HG03095 (cell line): ENCODE measurements at regions not wholly inside any gene's neighbourhood (a gene's known extent, or its start where the extent isn't known, plus 50 kb on each side); places are given as distances from the start of the nearest gene placed in this dataset.
"Not testable (repeated sequence)": the region's sequence is repeated elsewhere in the genome, so short reads cannot be mapped to it uniquely, and the experiment has no call there.

ENCODE experiments used
- ATAC-seq: cut with Tn5 transposase; IDR thresholded peaks from one replicate; pipeline ENCODE4 v1.9.1; 2021; ENCODE audit warnings: moderate library complexity; ENCODE audit not compliant: unreplicated experiment

DNA sequence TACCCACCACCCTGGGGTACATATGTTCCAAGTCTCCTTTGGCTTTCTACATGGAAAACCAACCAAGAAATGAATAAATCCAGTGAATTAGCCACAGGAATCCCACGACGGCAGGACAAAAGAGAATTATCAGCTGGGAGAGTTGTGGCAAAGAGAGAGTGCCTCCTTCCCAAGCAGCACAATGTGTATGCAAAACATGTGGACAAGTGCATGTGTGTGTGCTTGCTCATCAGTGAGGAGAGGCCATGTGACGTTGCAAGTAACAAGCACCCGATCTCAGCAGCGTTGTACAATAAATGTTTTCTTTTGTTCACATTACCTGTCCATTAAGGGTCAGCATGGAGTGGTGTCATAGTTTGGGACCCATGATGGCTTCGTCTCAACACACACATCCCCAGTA lies 50.0 kb upstream of the EMX2 start:
- ATAC-seq = no peak

DNA sequence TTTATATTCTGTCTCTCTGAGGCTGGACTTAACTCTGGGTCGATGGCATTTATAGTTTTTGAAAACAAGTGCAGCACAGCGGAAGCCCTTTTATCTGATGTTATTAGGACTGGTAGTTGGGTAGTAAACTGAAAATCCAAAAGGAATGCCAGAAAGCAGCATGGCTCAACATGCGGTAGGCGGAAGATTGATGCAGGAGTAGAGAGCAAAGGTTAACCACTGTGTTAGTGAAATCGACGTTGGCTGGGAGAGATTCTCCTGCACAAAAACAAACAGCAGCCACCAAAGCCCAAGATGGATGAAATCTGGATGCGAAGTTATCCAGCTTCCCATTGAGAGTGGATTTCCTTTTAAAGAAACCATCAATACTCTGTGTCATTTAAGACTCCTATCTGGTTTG lies 54.5 kb upstream of the EMX2 start:
- no peak for ATAC-seq

DNA sequence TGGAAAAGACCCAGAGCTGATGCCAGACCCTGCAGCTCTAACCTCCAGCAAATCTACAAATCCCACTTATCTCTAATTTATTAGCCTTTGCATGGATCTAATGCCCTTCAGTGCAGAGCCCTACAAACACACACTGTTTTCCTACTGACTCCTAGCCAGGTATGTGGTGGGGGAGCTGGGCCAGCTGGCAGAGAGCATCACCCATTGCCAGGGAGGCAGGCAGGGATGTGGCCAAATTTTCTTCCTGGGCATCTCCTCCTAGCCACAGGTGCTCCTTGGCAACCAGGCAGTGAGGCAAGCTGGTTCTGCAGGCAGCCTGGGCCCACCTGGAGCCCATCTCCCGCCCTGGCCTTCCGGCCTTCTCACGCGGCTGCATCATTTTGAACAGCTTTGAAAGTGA lies 55.9 kb upstream of the EMX2 start:
- no peak for ATAC-seq

DNA sequence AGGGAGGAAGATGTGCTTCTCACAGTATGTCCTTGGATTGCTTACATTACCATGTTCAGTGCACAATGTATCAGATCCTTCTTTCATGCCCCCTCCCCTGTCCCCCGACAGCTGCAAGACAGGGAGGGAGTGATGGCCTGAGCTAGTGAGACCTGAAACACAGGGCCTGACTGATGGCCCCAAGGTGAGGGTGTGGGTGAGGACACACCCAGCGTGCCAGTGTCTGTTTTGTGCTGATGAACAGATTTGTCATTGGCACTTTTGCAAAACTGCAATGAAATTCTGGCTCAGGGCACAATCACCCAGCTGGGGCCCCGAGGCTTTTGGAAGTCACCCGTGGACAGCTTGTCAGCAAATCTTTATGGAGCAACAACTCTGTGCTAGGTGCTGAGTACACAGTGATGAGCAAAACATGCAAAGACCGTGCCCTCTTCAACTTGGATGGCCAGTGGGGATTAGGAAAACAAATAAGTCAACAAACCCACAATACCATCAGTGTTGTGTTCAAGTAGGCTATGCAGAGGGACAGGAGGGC lies 59.4 kb upstream of the EMX2 start:
- ATAC-seq = no peak

DNA sequence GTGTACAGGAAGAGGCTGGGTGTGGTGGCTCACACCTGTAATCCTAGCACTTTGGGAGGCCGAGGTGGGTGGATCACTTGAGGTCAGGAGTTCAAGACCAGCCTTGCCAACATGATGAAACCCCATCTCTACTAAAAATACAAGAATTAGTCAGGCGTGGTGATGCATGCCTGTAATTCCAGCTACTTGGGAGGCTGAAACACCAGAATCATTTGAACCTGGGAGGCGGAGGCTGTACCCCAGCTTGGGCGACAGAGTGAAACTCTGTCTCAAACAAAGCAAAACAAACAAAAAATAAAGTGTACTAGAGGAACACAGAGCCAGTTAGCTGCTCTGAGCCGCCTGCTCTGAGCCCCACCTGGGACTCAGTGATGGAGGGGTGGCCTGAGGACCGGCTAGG lies 61.5 kb upstream of the EMX2 start:
- ATAC-seq = not testable (repeated sequence)

DNA sequence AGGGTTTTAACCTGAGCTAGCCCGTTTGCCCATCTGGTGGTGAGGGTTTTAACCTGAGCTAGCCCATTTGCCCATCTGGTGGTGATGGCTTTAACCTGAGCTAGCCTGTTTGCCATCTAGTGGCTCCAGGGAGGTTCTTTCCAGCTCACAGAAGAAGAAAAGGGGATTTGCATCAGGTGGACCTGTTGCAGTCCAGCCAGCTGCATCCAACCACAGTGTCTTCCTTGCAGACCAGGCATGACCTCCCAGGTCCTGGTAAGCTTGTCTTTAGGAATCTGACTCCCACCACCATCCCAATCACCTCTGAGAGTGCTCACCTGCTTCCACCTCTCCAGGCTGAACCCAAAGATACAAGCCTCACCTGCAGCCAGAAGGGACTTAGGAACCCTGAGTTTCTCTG lies 62.4 kb upstream of the EMX2 start:
- no peak for ATAC-seq

DNA sequence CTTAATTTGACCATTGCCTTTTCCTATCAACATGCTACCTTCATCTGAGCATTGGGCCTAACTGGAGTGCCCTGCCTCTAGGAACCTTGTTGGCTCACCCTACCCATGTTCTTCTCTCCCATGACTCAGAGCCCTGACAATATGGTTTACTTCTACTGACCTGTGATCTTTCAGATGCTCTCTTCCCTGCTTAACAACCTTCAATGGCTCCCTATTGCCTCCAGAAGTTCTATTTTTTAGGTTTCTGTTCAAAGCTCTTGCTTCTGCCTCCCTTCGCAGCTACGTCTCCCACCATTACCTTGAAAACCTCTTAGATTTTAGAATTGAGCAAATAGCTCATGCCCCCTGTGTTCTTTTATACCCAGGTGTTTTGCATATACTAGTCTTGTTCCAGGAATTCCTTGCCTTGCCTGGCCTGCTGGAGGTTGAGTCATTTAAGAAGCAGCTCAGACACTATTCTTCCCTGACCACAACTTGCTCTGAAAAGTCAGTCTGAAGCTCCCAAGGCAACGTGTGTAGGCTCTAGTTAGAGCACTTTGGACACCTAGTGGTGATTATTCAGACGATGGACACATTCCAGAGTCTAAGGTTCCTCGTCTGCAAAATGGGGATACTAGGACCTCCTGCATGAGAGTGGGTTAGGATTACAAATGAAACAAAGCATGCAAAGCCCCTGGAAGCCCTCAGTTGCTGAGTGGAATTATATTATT lies 64.4 kb upstream of the EMX2 start:
- no peak for ATAC-seq

DNA sequence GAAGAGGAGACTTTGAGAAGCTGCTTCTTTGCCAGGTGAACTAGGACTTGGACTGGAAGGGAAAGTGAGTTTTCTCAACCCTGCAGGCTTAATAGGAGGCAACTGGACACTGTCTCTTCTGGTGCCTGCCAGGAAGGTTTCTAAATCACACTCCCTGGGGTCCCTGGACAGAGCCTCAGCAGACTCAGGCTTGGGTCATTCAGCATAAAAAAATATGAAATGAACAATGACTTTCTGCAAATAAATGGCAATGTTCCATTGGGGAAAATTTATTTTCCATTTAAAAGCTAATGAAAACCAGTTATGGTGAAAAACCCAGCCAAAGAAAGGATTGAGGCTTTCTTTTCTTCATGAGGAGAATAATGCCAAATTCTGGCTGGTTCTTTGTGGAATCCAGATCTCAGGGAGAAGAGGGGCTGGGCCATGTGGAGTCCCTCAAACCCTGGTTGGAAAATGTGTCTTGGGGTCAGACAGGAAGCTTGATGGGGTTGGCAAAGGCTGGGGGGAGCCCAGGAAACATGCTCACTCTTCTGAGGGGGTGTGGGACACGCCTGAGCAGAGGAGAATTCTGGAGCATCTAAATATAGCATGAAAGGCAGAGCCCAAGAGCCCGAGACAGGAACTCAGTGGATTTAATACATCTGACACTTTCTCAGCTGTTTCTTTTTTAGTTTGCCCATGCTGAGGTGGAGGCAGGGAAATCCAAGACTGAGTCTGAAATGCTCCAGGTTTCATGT lies 65.2 kb upstream of the EMX2 start:
- no peak for ATAC-seq

DNA sequence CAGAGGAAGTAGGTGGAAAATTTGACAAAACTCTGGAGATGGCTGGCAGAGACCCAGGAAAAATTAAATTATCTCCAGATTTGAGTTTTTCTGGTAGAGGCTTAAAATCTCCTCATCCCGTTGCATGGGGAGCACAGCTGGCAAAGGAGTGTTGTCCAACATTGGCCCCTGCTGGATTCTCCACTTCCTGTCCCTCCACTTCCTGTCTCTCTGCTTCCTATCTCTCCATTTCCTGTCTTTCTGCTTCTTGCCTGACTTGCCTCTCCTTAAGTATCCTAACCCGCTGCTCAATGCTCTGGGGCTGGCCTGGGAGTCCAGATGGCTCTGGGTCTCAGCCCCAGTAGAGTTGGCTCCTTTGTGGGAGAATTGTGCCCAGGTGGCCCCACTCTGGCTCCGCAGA lies 65.8 kb upstream of the EMX2 start:
- ATAC-seq = no peak

DNA sequence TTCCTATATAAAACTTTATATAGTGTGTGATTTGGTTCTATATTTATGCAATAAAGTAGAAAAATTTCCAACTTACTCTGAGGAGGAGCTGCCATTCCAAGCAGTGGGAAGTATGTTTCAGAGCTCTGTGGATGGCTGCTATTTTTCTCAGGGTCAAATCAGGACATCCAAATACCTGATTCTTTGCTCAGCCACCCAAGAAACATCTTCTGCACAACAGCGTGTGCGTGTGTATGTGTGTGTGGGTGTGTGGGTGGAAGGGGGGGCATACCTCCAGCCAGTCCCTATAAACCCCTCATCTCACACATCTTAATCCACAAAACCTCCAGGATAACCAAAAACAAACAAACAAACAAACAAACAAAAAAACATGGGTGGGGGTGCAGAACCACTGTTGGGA lies 66.3 kb upstream of the EMX2 start:
- ATAC-seq = no peak

DNA sequence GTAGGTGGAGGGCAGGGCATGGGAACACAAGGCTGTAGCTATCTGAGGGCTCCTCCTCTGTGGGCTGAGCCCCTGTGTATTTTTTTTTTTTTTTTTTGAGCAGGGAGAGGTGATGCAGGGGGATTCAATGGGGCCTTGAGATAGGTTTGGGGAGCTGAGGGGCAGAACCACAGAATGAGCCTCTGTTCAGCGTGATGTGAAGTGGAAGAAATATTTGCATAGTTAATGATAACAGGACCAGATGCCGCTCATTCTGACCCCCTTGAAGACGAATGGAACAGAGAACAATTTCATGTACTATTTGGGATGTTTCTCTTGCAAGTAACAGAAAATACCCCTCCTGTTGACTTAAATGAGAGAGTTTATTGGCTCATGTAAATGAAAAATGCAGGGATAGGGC lies 69.7 kb upstream of the EMX2 start:
- peak; percentile 64 for ATAC-seq

DNA sequence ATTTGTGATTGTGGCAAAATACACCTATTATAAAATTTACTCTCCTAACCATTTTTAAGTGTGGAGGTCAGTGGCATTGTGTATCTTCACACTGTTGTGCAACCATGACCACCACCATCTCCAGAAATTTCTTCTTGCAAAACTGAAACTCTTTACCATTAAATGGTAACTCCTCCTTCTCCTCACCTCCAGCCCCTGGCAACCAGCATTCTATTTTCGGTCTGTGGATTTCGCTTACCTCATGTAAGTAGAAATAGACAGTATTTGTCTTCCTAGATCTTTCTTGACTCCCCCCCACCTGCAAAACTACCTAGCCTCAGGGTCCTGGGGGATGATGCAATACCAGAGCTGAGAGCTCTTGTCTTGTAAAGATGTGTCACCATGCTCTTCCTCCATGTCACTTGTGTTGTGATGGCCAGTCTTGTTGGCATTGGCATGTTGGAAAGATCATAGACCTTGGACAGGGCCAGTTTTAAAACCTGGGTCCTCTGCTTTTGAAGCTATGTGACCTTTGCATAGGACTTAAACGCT lies 71.1 kb upstream of the EMX2 start:
- ATAC-seq = no peak

DNA sequence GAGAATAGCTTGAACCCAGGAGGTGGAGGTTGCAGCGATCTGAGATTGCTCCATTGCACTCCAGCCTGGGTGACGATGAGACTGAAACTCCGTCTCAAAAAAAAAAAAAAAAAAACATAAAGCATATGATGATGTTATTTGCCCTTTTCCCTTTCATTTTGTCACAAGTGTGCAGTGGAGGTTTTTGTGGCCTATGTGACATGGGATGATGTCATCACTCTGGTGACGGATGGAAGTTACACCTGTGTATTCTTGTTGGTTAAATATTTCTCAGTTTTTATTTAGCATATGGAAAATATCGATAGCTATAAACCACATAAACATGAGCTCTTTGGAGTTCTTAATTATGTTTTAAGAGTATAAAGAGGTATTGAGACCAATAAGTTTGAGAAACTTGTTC lies 71.8 kb upstream of the EMX2 start:
- ATAC-seq = no peak

DNA sequence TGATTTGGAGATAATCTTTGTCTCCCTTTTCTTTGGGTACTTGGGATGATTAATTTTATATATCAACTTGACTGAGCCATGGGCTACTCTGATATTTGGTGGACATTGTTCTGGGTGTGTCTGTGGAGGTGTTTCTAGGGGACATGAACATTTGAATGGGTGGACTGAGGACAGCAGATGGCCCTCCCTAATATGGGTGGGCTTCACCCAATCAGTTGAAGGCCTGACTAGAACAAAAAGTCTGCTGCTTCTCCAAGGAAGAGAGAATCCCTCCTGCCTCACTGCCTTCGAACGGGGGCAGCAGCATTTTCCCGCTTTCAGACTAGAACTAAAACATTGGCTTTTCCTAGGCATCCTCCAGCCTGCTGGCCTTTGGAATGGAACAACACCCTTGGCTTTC lies 73.9 kb upstream of the EMX2 start:
- ATAC-seq = no peak

DNA sequence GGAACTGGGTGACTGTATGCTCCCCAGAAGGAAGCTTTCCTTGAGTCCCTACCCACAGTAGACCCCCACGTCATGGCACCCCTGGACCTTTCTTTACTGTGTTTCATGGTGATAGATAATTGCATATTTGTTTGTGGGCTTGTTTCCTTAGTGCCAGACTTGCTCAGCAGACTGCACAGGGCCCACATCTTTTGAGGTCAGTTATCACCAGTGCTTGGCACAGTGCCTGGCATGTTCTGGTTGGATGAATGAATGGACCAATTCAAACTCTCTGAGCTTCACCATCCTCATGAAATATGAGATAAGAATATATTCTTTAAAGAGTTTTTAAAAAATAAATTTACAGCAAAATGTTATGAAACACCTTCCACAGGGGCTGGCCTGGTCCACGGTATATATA lies 78.4 kb upstream of the EMX2 start:
- no peak for ATAC-seq

DNA sequence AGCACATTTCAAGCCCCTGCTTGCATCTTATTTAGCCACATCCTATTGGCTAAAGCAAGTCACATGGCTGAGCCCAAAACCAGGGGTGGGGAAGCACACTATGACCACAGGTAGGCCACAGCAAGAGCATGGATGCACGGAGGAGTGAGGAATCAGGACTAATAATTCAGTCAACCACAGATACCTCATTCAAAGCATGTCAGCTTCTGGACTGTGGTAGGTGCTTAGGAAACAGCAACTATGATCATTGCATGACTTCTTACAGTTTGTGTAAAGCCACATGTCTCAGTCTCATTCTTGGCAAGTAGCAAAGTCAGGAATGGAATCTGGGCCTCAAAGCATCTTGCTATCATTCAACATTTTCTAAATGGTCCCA lies 79.0 kb upstream of the EMX2 start:
- ATAC-seq = no peak

DNA sequence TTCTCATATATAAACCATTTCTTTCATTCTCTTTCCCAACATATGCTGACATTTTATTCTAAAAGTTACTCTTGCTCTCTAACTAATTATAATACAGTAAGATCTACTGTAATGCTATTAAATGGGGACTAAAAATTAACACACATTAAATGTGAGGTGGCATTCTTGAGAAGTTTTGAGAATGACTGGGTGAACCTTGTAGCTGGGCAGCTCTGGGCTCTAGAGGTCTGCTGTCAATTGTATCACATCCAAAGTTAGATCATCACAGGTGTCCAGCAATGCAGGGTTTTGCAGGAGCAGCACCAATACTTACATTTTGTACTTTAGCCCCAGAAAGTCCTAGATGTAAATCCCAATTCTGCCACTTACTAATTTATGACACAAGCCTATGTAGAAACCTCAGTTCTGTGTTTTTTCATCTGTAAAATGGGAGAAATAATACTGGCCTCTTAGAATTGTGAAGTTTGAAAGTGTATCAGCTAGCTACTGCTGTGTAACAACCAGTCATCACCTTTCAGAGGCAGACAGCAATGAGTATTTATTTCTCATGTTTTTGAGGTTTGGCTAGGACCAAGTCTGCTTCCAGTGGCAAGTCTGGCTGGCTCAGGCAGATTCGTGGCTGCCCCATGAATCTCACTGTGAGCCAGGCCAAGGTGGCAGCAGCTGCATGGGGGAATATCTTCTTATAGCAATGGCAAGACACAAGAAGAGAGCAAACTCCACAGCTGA lies 79.6 kb upstream of the EMX2 start:
- no peak for ATAC-seq

DNA sequence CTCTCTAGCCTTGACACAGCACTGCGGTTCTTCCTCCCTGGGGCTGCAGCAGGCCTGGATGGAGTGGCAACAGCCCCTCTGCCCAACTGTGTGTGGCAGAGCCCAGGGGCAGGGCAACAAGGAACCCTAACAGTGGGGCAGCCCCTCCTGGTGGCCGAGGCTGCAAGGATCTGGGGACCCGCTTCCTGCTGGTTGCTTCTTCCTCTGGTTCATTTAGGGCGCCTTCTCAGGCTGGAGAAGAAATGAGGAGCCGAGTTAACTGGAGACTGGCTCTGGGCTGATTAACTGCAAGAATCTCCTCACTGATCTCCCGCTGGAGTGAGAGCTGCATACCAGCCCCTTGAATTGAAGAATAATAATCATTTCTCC lies 80.1 kb upstream of the EMX2 start:
- no peak for ATAC-seq

DNA sequence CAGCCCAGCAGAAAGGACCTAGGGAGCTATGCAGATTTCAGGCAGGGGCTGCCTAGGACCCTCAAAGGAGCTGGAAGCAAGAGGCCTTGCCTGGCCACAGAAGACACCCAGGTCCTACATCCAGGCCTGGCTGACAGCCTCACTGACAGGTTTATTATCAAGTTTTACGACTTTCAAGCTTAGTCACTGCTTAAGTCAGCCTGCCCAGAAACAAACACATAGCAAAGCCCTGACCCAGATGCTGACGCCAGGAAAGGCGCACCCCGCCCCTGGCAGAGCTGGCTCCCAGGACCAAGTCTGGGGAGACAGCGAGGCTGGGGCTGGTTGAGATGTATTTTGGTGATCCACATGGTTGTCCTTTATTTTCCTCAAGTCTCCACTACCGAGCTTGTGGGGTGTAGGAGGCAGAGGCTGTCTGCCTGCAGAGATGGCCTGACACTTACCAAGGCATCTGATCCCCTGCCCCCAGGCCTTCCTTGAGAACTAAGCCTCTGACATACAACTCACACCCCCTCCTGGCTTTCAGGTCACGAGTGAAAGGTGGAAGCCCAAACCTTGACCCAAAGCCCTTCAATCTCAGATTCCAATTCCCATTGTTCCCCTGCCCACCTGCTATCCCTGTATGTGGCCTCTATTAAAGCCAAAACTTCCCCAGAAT lies 80.7 kb upstream of the EMX2 start:
- no peak for ATAC-seq

DNA sequence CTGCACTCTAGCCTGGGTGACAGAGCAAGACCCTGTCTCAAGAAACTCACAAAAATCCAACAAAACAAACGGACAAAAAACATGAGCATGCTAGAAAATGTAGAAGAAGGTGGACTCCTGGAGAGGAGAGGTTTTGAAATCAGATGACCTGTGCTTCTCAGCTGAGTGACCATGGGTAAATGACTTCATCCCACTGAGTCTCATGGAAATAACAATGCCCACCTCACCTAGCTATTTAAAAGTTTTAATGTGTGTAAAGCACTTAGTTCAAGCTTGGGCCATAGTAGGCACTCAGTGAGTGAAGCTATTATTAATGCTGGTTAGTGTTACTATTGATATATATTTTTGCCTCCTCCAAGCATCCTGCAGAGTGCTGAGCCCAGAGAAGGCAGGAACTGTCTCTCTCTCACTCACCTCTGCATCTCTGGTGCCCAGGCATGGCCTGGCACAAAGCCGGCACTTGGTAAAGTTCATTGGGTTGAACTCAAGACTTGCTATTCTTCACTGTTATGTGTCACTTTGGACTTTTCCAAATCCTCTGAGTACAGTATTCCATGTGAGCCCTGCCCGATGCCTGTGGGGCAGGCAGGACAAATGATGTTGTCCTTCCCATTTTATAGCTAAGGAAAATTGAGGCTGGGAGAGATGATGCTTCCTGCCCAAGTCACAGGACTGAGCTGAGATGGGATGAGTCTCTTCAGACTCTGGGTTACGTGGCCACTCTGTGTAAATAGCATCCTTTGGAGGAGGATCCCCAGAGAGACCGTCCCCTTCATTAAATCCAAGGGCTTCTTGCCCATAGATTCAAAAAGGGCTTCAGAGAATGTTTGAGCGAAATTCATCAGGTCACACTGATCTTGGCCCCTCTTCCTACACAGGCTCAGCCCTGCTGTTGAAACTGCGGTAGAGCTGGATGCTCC lies 81.4 kb upstream of the EMX2 start:
- no peak for ATAC-seq
